GM19468 (cell line): ENCODE measurements at regions not wholly inside any gene's neighbourhood (a gene's known extent, or its start where the extent isn't known, plus 50 kb on each side); places are given as distances from the start of the nearest gene placed in this dataset.

ENCODE experiments used
- ATAC-seq: cut with Tn5 transposase; IDR thresholded peaks from one replicate; pipeline ENCODE4 v1.9.1; 2021; ENCODE audit warnings: mild to moderate bottlenecking, moderate library complexity, moderate number of reproducible peaks; ENCODE audit not compliant: unreplicated experiment; ENCODE audit errors: extremely low read depth

DNA sequence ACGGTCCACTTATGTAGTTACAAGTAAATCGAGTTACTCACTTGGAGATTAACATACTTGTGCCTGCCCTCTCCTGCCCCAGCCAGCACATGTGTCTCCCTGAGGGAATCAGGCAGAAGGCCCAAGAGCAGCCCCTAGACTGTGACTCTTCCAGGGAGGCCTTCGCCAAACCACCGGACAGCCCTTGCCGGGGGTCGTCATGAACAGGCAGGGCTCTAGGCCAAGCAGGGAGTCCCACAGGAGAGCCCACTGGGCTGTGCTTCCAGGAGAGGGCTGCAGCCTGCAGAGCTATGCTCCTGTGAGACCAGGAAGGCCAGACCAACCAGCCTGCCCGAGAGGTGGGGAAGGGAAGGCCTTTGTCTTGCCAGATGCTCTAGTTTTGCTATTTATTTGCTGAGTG is 283.3 kb downstream of the FOXO1 start:
- ATAC-seq = no peak

DNA sequence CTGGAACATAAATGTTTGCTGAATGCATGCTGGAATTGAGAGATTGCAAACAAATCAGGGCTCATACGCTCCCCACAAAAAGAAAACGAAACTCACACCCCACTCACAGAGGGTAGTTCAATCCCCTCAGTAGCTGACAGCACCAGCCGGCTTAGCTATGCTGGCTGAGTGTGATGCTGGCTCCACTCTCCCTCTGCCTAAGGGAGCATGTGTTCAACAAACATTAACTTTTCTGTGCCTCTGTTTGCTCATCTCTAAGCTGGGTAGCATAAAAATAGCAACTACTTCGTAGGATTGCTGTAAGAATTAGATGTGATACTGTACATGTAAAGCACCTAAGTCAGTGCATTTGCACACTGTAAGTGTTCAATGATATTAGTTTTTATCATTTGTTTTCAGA is 282.6 kb downstream of the FOXO1 start:
- no peak for ATAC-seq

DNA sequence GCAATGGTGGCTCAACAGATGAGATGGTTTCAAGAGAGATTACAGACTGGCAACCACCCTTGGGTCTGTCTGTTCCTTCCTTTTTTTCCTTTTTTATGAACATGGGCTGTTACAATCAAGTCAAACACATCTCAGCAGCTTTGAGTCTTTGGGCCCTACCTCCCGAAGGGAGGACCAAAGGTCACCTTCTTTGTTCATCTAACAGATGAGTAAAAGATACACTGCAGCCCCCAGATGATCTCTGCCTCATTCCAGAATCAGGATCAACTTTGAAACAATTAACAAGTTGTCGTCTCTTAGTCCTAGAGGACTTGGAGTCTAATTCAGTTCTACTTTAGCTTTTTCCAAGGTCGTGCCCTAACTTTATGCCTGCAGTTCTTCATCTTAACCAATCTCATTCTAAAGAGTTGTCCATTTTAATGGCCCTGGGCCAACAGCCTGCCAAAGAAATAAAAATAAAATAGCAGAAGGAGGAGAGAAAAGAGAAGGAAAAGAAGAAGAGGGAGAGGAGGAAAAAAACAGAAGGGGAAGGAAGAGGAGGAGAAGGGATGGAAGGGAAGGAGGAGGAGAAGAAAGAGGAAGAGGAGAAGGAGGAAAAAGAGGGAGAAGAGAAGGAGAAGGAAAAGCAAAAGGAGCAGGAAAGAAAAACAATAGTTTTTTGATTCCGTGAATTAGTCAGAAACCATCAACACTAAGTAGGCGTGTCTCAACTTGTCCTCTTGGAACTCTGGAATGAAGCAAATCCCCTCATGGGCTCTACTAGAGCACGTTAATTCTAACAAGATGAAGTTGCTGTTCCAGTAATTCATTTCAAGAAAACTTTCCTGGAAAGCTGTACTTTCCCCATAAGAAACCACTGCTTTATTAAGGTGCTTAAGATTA is 281.2 kb downstream of the FOXO1 start:
- no peak for ATAC-seq

DNA sequence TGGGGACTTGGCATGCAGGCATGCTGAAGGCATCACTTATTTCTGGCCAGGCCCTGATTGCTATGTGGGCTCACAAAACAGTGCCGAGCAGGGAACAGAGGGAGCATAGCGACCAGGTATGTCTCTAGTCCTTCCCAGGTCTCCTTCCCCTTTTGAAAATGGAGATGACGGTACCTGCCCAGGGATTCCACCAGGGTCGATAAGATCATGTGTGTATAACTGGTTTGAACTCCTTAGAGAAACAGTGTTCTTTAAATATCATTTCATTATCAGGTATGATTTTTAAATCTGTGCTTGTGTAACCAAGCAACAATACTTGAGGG is 280.6 kb downstream of the FOXO1 start:
- ATAC-seq = no peak

DNA sequence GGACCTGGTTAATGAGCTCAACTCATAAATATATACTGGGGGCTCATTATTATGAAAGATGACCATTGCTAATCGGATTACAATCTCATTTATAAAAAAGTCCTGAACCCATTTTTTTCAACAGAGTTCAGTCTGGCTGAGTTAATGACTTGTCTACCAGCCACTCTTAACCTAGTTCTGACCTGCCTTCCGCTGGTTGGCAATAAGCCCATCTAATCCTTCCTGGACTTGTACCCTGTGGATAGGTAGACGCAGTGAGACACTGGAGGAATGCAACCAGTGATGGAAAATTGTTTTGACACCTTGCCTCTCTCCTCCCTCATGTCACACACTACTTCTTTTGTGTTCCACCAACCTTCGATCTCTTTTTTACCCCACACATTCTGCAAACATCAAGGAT is 279.9 kb downstream of the FOXO1 start:
- no peak for ATAC-seq

DNA sequence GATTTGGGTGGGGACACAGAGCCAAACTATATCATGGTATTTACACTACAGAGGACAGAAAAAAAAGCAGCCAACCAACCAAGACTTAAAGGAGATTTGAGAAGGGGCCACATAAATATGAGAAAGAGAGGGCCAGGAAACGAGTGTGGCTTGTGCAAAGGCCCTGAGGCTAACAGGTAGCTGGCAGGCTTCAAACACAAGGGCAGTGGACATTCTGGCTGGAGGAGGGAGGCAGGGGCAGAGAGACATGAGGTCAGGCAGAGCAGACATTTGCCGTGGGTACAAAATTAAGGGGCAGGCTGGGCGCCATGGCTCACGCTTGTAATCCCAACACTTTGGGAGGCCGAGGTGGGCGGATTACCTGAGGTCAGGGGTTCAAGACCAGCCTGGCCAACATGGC is 278.7 kb downstream of the FOXO1 start:
- ATAC-seq = no peak

DNA sequence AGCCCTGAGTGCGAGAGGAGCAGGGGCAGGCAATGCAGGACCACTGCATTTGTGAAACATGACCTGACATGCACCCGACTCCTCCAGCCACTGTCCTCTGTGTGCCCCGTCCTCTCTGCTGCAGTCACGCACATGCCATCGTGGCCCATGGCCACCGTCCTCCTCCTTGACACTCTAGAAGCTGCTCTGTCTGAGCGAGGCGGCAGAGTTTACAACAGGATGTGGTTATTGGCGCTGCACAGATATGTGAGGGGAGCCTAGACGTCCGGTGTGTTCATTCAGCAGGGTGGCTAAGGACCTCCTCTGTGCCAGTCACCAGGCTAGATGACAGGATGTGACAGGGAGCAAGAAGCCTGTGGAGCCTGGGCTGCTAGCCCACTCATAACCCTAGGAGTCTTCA is 277.8 kb downstream of the FOXO1 start:
- ATAC-seq = peak; percentile 98

DNA sequence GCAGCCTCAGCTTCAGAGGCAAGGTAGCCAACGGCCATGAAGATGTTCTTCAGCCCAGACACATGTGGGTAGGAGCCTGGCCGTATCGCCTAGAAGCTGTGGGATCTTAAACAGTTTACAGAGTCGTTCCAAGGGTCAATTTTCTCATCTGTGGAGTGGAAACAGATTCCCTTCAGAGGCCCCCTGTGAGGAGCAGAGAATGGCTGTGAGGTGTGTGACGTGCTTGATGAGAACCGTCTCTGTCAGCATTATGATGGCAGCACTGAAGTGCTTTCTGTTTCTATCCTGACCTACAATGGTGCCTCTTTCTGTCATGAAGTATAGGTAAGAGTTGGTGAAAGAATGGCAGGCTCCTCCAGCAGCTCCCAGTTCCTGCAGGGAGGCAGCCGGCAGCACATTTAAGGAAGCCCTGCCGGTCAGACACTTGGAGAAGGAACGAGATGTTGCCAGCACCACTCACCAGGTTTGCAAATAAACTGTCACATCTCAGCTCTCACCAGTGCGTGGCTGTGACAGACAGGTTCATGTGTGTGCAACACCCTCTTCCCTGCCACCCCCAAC is 277.3 kb downstream of the FOXO1 start:
- no peak for ATAC-seq

DNA sequence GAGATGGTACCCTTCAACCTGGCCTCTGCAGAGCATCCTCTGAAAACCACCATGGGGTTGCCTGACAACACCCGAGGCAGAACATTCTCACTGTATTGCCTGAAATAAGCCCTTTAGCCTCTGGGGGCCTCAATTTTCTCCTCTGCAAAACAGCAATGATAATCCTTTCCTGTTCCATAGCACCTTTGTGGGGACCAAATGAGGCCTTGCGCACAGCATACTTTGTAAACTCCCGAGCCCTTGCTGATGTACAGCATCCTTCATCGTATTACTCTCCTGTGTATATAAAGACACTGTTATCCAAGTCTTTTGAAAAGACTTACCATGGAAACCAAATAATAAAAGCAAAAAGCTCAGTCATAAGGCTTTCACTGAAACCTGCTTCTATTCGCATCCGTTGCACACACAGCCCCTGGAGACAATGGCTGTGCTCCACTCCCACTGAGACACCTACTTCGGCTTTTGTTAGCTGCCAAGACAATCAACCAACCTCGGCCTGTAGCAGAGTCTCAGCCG is 276.0 kb downstream of the FOXO1 start:
- no peak for ATAC-seq

DNA sequence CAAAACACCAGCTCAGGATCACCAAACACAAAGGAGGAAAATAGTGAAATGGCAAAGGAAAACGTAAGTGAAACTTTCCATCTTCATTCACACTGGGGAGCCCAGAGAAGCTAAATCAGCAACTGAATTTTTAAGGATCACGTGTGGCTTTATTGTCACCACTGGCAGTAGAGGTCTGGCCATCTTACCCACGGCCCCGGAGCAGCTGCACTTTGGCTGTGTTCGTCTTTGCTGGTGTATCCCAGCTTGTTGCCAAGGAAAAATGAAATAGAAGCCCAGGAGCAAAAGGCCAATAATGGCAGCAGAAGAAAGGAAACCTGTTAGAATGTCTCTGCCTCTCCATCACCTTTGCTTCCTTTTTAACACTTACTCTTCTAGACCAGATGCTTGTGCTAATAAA is 274.7 kb downstream of the FOXO1 start:
- ATAC-seq = no peak

DNA sequence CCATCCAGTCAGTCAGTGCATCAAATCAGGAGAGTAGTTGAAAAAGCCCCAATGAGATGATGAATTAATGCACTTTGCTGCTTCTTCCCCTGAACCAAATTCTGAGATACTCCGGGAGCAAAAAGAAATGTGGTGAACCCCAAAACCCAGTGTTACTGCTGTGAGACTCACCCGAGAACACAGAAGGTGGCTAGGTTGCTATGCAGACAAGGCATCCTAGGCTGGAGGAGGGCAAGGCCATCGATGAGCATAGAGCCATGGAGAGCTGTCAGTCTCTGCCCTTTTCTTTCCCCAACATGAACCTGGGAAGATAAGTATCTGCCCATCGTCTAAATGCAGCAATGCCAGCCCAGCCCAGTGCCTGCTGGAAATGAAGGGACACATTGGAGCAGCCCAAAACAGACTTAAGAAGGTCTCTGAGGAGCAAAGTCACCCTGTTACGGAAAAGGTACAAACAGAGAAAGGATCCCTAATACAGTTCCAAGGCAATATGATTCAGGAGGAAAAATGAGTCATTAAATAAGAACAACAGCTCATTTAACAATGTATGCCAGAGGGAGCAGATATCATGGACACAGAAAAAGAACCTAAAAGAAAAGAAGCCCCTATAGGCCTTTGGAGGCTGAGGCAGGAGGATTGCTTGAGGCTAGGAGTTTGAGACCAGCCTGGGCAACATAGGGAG is 272.0 kb downstream of the FOXO1 start:
- no peak for ATAC-seq

DNA sequence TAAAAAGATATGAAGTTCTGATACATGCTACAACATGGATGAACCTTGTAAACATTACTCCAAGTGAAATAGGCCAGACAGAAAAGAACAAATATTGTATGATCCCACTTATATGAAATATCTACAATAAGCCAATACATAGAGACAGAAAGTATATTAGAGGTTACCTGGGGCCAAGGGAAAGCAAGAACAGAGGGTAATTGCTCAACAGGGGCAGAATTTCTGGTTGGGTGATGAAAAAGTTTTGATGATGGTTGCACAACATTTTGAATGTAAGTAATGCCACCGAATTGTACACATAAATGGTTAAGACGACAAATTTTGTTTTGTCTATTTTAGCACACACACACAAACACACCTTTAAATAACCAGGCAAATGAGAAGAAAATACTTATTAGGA is 268.4 kb downstream of the FOXO1 start:
- ATAC-seq = no peak

DNA sequence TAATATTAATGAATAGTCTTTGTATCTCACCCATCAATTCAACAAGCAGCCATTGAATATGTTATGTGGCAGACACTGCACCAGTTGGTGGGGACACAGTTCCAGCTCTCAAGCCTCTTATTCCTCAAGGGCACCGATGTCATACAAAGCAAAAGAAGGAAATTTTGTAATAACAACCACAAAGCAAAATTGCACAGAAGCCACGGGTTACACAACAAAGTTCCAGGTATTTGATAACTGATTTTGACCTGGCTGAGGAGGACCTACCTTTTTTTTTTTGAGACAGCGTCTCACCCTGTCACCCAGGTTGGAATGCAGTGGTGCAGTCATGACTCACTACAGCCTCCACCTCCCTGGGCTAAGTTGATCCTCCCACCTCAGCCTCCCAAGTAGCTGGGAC is 266.7 kb downstream of the FOXO1 start:
- ATAC-seq = no peak

DNA sequence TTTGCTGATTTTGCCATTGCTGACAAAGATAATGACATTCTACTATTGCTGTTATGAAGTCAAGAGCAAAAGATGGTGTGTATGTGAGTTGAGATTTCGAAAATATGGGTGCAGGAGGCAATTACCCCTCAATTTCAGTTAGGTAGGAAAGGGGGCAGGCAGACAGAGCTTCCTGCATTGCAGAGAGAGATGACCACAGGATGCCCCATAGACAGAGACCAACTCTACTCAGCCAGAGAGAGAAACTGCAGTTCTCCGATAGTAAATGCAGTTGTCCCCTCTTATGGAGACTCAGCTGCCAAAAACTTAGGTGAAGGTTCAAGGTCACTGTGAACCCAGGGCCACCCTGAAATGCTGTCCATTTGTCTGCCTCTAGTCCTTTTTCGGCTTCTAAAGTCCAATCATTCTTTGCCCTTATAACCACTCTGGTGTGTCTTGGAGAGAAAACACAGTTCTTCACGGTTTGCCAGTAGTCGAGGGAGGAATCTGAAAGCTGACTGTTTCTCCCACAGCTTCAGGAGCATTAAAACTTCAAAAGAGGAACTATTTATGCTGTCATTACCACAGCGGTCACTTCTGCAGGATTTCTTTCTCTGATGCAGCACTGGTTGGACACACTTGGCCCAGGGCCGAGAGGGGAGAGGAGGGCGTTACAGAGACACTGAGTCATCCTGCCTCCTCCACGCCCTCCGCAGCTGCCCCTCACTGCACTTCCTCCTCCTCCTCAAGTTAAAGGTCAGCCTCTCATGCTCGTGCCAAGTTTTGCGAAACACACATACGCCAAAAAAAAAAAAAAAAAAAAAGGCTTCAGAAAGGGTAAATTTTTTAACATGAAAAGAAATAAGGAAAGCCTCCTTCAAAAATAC is 264.3 kb downstream of the FOXO1 start:
- peak; percentile 83 for ATAC-seq

DNA sequence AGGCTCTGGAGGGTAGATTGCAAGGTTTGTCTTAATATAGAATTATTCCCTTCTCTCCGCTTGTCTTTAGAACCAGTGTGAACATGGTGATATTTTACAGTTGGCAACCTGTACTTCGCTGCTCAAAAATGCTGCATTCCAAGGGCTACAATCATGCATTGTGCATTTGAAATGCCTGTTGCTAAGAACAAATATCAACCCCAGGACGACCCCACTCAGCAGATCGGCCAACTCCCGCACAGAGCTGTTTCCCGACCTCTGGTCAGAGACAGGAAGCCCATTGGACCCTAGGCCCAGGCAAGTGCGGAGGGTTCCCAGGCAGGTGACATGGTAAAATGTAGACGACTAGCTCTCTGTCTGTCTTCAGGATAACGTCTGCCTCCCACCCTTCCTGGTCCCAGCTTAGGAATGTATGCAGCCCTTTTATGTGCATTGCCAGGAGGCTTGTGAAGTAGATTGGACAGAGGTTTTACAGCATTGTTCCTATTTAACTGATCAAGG is 263.5 kb downstream of the FOXO1 start:
- no peak for ATAC-seq

DNA sequence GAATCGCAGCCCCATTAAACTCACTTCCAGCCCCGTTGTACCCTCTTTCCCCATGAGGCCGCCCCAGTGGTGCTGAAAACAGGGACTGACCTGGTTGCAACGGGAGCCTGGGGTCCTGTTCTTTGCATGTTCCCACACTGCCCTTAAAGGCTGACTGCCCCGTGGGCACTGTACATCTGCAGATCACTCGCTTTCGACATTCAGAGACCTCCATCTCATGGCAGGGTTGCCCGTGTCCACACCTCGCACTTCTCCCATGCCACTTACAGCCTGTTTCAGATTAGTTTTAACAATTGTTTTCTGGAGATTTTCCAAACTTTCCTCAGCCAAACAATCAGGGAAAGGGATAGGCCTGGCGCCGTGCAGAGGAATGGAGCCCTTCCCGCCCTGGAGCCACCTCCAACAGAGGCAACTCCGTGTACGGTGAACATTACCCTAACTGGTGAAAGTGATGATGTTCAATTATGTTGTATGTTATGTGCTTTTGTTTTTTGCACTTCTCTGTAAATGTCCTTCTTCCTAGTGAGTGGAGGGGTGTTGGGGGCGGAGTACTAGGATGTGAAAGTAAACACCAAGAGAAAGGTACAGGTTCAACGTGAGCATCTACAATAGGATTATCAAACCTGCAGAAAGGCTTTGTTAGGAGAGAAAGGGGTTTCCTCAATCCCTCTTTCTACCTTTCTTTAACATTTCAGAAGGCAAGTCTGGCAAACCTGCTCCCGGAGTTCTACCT is 262.8 kb downstream of the FOXO1 start:
- ATAC-seq = no peak

DNA sequence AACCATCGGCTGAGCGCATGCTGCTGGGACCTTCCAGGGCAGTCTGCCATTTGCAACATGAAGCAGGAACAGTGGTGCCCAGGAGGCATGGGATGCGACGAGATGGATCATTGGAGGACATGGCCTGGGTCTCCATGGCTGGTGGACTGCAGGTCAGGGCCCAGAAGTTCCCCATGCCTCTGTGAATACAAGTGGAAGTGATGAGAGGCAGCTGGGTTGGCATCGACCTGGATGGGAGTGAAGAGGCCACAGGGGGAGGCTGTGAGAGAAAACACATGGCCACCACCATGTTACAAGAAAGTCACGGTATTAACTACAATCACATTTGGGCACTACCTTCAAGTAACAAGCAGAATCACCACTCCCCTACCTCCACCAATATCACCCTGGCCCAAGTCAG is 262.0 kb downstream of the FOXO1 start:
- ATAC-seq = no peak

DNA sequence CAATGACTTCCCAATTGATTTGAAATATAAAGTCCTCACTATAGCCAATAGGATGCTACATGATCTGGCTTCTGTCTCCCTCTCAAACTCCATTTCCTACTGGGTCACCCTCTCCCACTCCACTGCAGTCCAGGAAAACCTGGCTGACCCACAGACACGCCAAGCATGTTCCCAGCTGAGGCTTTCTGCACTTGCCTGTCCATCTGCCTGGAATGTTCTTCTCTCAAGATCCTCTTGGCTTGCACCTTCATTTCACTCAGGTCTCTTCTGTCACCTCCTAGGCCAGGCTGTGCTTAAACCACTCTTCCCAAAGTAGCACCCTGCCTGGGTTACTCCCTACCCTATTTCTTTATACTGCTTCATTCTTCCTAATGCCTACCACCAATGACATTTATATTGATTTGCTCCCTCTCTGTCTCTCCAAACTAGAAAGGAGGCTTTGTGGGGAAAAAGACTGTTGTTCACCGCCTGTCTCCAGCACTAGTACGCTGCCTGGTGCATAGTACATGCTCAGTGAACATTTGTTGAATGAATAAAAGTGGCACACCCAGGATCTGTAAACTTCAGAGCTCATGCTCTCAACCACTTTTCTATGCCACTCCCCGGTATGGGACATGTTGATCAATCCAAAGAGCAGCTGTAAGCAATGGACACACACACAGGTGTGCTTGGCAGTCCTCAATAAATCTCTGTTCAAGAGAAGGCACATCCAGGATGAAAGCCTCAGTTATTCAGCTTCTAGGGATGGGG is 261.3 kb downstream of the FOXO1 start:
- ATAC-seq = no peak
